ENCODE measurements at regions not wholly inside any gene's neighbourhood (a gene's known extent, or its start where the extent isn't known, plus 50 kb on each side); places are given as distances from the start of the nearest gene placed in this dataset.
"Not testable (repeated sequence)": the region's sequence is repeated elsewhere in the genome, so short reads cannot be mapped to it uniquely, and the experiment has no call there.

DNA sequence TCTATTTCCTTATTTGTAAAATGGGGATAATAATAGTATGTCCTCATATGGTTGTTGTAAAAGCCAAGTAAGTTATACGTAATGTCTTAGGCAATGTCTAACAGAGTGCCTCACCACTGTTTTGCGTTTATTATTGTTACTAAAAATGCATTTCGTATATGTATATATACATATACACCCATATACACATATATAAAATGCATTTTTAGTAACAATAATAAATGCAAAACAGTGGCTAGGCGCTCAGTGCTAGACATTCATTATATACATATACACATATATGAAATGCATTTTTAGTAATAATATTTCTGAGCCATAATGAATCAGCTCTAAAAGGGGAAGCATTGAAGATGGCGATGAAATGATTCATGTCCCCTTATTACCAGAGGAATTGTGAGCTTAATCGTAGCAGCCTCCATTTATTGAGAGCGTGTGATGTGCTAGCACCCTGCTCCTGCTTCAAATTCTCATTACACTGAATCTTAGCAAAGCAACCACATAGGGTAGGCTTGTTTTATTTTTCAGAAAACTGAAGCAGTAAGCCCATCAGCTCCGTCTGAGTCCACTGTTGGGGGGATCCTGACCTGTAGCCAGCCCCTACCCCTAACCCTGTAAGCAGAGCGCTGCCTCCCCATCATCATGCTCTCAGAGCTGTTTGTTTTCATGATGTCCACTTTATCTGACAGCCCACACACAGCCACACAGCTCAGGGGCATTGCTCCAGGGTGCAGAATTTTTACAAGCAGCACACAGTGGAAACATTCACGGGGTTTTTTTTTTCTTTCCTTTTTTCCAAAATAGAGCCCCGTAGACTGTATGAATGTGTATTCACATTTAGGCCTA lies 97.1 kb upstream of the NAV2 start:
- no peak overlapping the region for H3K4me3 ChIP-seq (ENCODE audit: low read depth, low read length)
- no peak for DNase-seq (ENCODE audit: low read depth)
- TF ChIP-seq, protein P1, sequence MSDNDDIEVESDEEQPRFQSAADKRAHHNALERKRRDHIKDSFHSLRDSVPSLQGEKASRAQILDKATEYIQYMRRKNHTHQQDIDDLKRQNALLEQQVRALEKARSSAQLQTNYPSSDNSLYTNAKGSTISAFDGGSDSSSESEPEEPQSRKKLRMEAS (IDR thresholded peaks at IDR 0.05; ENCODE audit: low read depth, low read length) = no peak
- TF ChIP-seq POLR2A (IDR thresholded peaks at IDR 0.05; ENCODE audit: extremely low read depth, insufficient read length) (no peak), MYC (IDR thresholded peaks at IDR 0.05; ENCODE audit: low read depth, low read length) (no peak)
- TF ChIP-seq, protein P2, sequence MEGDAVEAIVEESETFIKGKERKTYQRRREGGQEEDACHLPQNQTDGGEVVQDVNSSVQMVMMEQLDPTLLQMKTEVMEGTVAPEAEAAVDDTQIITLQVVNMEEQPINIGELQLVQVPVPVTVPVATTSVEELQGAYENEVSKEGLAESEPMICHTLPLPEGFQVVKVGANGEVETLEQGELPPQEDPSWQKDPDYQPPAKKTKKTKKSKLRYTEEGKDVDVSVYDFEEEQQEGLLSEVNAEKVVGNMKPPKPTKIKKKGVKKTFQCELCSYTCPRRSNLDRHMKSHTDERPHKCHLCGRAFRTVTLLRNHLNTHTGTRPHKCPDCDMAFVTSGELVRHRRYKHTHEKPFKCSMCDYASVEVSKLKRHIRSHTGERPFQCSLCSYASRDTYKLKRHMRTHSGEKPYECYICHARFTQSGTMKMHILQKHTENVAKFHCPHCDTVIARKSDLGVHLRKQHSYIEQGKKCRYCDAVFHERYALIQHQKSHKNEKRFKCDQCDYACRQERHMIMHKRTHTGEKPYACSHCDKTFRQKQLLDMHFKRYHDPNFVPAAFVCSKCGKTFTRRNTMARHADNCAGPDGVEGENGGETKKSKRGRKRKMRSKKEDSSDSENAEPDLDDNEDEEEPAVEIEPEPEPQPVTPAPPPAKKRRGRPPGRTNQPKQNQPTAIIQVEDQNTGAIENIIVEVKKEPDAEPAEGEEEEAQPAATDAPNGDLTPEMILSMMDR (IDR thresholded peaks at IDR 0.05; ENCODE audit: low read depth, low read length) = no peak

DNA sequence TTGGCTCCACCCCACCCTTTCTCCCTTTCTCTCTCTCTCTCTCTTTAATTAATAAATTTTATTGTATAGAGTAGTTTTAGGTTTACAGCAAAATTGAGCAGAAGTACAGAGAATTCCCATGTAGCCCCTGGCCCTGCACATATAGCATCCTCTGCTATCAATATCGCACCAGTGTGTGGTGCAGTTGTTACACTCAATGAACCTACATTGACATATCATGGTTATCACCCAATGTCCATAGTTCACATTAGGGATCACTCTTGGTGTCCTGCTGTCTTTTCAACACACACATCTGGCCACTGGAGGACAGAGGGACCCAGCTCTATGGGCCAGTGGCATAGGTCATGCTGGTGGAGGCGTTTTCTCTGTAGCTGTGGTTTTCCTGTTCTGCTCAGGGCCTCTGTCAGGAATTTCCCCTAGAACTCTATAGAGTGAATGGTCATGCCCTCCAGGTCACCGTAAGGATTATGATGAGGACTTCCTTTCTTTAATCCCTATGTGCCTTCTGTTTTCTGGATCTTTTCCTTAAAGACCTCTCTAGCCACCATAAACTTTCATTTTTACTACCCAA lies 98.2 kb upstream of the NAV2 start:
- DNase-seq (ENCODE audit: low read depth) = no peak
- H3K4me3 ChIP-seq (ENCODE audit: low read depth, low read length) = no peak overlapping the region
- TF ChIP-seq MYC (IDR thresholded peaks at IDR 0.05; ENCODE audit: low read depth, low read length) (no peak), POLR2A (IDR thresholded peaks at IDR 0.05; ENCODE audit: extremely low read depth, insufficient read length) (no peak)
- TF ChIP-seq, protein P2 (IDR thresholded peaks at IDR 0.05; ENCODE audit: low read depth, low read length) = no peak
- TF ChIP-seq, protein P1 (IDR thresholded peaks at IDR 0.05; ENCODE audit: low read depth, low read length) = no peak

DNA sequence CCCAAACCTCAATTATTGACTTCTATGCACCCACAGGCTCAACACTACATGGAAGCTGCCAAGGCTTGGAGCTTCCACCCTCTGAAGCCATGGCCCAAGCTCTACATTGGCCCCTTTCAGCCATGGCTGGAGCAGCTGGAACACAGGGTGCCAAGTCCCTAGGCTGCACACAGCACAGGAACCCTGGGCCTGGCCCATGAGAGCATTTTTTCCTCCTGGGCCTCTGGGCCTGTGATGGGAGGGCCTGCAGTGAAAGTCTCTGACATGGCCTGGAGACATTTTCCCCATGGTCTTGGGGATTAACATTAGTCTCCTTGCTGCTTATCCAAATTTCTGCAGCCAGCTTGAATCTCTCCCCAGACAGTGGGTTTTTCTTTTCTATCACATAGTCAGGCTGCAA lies 100.6 kb upstream of the NAV2 start:
- DNase-seq (ENCODE audit: low read depth); H3K4me3 ChIP-seq (ENCODE audit: low read depth, low read length): not testable (repeated sequence)

DNA sequence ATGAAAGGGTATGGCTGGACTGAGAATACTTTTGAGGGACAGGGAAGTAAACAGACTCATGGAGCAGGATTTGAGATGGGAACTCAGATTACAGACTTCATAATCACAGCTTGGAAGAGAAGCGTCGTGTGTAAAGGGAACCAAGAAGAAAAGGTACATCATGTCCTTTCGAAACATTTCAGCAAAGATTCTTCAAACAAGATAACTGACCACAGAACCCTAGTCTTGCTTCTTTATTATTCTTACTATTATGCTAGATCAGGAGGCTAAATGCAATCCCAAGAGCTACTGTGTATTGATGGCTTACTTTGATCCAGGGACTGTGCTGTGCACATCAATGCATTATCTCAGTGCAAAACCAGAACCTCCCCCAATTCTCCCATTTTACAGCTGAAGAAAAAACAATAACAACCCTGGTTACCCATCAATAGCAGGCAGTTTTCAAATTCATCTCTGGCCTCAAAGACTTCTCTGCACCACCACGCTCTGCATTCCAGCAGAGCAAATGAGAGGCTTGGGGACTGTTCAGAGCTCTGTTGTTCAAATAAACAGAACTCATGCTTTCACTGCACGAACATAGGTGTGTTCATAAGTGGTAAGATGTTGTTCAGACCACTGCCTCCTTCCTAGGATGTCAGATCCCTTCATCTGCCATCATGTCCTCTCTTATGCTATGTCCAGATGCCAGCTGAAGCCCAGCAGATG lies 104.8 kb upstream of the NAV2 start:
- TF ChIP-seq MYC (IDR thresholded peaks at IDR 0.05; ENCODE audit: low read depth, low read length) (no peak), POLR2A (IDR thresholded peaks at IDR 0.05; ENCODE audit: extremely low read depth, insufficient read length) (no peak)
- TF ChIP-seq, protein P1 (IDR thresholded peaks at IDR 0.05; ENCODE audit: low read depth, low read length) = no peak
- TF ChIP-seq, protein P2 (IDR thresholded peaks at IDR 0.05; ENCODE audit: low read depth, low read length) = no peak
- no peak for DNase-seq (ENCODE audit: low read depth)
- no peak overlapping the region for H3K4me3 ChIP-seq (ENCODE audit: low read depth, low read length)

DNA sequence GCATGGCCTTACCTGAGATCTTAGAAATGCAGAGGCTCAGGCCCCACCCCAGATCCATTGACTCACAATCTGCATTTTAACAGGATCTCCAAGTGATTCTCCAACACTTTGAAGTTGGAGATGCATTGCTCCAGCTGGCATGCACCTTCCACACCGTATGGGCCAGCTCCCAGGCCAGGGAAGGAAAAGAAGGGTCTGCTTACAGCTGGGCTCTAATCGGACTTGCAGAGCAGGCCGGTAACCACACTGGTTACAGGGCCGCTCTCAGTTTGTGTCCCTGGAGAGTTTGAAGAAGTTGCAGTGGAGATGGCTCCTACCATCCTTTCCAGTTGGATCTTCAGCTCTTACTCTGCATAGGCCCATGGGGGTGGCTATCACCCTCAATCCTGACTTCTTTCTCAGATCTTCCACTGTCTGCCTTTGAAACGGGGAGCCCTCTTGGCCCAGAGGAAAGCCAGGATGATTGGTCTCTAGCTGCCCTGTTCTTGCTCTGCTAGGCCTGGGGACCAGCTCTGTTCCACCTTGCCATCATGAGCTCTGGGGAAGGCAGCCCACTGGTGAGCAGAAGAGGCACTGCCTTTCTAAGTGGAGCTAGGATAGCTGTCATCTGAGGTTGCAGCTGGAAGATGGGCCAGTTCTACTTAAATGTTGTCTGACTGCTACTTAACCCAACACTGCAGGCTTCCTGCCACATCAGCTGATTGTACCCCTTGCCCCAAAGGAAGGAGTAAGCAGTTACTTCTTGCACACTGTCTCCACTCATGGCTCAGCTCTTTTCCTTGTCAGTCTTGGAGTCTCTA lies 105.6 kb upstream of the NAV2 start:
- H3K4me3 ChIP-seq (ENCODE audit: low read depth, low read length) = no peak overlapping the region
- no peak for DNase-seq (ENCODE audit: low read depth)
- TF ChIP-seq, protein P1 (IDR thresholded peaks at IDR 0.05; ENCODE audit: low read depth, low read length) = no peak
- no peak for TF ChIP-seq POLR2A (IDR thresholded peaks at IDR 0.05; ENCODE audit: extremely low read depth, insufficient read length)
- TF ChIP-seq, protein P2 (IDR thresholded peaks at IDR 0.05; ENCODE audit: low read depth, low read length) = no peak
- TF ChIP-seq MYC (IDR thresholded peaks at IDR 0.05; ENCODE audit: low read depth, low read length) = no peak

All from NB4 (cell line).